GM12872 (cell line): ENCODE measurements at regions not wholly inside any gene's neighbourhood (a gene's known extent, or its start where the extent isn't known, plus 50 kb on each side); places are given as distances from the start of the nearest gene placed in this dataset.

ENCODE experiments used
- TF ChIP-seq, protein P1 (sequence below): IDR thresholded peaks from 3 replicates; pipeline ENCODE4 v1.5.1; 2011; ENCODE audit warnings: low read depth, mild to moderate bottlenecking, low read length, moderate library complexity; ENCODE audit not compliant: insufficient read depth

DNA sequence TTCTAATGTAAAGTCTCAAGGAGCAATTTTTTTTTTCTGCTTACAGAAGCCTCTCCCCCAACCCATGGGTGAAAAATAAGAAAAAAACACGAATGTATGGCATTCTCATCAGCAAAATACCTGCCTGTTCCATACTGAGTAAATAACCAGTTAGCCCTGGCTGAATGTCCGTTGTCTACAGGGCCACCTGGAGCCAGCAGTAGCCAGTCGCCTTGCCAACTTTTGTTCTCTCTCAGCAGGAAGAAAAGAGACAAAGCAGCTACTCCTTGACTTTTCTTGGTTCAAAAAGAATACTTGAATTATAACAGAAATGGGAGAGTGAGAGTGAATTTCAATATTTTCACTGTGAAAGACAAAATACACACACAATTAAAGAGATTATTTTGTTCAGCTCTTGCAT is 532.9 kb upstream of the CRIM1 start:
- TF ChIP-seq, protein P1, sequence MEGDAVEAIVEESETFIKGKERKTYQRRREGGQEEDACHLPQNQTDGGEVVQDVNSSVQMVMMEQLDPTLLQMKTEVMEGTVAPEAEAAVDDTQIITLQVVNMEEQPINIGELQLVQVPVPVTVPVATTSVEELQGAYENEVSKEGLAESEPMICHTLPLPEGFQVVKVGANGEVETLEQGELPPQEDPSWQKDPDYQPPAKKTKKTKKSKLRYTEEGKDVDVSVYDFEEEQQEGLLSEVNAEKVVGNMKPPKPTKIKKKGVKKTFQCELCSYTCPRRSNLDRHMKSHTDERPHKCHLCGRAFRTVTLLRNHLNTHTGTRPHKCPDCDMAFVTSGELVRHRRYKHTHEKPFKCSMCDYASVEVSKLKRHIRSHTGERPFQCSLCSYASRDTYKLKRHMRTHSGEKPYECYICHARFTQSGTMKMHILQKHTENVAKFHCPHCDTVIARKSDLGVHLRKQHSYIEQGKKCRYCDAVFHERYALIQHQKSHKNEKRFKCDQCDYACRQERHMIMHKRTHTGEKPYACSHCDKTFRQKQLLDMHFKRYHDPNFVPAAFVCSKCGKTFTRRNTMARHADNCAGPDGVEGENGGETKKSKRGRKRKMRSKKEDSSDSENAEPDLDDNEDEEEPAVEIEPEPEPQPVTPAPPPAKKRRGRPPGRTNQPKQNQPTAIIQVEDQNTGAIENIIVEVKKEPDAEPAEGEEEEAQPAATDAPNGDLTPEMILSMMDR: no peak

- TF ChIP-seq, protein P1: no peak
These were observed 533.9 kb upstream of the CRIM1 start for GRCh38 chr2:35821675-35822074.

DNA sequence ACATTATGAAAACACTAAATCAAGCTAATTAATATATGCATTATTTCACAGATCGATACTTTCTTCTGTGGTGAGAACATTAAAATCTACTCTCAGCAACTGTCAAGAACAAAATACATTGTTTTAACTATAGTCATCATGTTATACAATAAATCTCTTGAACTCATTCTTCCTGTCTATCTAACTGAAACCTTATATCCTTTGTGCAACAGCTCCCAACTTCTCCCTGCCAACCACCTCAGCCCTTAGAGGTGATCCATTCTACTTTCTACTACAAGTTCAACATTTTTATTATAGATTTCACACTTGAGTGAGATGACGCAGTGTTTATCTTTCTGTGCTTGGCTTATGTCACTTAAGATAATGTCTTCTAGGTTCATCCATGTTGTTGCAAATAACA is 535.2 kb upstream of the CRIM1 start:
- TF ChIP-seq, protein P1: no peak

- TF ChIP-seq, protein P1: no peak
These were observed 536.5 kb upstream of the CRIM1 start for GRCh38 chr2:35819033-35819432.

DNA sequence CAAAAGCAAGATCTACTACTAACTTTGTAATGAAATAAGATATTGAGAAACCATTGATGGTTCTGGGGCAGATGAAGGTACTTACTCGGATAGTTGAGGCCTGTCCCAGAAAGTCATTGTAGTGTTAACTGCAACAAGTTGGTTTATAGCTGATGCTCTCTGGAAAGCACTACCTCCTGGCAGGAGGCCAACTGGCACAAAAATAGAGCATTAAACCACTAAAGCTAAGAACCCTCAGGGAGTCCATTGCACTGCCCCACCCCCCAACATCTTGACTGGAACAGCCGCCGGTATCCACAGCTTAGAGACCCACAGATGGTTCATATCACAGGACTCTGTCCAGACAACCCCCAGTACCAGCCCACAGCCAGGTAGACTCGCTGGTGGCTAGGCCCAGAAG is 552.5 kb upstream of the CRIM1 start:
- TF ChIP-seq, protein P1: no peak

DNA sequence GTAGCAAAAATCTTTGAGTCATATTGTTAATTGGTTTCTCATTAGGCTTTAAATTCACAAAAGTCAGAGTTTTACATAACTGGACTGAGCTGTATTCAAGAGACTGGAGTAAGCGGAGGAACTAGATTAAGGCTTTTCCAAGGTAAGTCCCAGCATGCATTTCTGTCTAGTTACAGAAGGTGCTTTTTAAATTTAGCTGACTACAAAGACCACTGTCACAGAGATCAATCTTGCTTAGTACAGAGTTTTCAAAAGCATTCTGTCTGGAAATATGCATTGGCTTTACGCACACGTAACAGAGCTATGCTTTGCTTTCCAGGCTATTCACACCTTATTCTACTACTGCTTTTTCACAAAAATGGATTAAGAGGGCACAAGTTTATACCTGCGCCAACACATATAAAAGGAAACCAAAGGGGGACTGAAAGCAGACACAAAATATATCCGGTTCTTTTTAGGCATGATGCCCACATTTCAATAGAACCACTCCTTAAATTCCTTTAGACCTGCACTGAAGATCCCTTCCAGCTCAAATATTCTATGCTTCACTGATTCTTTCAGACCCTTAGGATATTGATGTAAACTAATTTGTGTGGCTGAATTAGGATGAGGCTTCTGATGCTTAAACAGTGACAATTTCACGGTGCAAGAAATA is 560.7 kb upstream of the CRIM1 start:
- TF ChIP-seq, protein P1: no peak

- TF ChIP-seq, protein P1: no peak
These were observed 565.3 kb upstream of the CRIM1 start for GRCh38 chr2:35790292-35790691.

DNA sequence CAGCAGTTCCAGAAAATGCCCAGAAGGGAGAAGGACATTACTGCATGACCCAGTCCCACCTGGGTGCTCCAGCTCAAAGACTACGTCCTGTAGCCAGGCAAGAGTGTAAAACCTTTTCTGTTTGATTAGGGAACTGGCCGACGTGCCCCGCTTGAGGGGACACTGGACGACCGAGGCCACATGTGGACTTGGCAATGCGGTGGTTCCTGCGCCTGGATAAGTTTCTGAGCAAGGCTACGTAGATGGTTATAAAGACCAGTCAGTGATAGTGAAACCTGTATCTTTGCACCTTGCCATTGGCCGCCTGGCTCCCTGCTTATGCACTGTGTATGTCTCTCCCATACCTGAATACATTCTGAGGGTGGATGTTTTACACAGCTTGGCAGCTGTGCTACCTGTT is 567.0 kb upstream of the CRIM1 start:
- TF ChIP-seq, protein P1: no peak
